Dedifferentiated amniotic fluid mesenchymal stem cell (primary cell): ENCODE measurements at regions not wholly inside any gene's neighbourhood (a gene's known extent, or its start where the extent isn't known, plus 50 kb on each side); places are given as distances from the start of the nearest gene placed in this dataset.

Source experiments
- DNase-seq: peaks from one replicate; pipeline ENCODE4 v3.0.0-alpha.2; 2016; ENCODE audit errors: extremely low spot score

DNA sequence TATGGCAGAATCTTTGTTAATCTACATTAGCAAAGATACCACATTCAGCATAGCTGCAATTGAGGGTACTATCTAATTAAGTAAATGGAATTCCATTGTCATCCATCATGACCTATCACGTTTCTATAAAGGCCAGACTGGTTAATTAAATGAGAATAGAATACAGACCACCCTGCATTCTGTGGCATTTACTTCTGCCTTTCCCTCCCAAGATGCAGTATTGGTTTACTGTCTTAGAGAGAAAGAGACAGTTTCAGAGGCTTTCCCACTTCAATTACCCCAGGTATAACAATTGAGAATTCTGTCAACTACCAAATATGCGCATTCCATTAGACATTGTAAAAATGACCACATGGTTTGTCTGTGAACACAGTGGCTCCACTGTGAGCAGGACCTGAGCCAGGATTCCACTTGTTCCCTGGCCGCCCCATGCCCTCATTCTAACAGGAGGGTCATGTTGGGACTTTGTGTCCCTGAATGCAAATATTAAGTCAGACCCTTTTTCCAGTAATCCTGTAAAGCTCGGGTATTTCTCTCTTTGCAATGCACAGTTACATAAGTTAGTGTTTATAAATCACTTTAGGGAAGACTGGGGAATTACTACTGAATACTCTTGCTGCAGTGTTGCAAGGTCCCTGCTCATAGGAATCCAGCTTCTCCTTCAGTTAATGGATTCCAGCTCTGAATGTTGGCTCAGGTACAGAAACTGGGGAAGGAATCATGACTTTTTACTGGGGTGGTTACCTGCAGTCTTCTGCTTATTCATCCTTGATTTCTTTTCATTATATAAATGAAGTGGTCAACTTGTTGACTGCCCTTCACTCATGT is 261.0 kb downstream of the PDGFC start:
- DNase-seq = no peak

- DNase-seq = no peak
These were observed 266.3 kb downstream of the PDGFC start for GRCh38 chr4:156705311-156705710.

DNA sequence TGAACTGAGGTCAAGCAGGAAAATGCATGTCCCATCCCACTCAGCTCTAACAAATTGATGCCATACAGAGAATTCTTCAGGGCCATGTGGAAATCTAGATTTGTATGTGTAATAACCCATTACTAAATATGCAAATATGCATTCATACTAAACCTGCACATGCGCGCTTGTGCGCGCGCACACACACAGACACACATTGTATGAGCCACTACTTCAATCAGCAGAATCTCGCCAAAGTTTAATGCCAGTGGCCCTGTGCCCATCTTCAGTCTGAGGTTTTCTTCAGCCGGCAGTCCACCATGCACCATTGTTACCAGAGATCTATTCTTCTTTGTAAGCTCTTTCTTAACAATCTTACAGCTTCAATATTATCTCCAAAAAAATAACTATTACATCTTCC is 276.4 kb downstream of the PDGFC start:
- DNase-seq = no peak

DNA sequence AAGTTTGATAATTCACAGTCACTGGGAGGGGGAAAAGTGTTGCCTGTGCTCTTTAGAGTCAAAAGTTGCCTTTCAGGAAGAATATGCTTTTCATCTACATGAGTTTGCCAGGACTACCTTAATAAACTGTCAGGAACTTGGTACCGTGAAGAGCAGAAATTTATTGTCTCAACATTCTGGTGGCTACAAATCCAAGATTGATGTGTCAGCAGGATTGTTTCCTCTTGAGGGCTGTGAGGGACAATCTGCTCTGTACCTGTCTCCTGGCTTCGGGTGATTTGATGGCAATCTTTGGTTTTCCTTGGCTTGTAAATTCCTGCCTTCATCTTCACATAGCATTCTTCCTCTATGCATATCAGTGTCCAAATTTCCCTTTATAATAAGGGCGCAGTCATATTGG is 277.2 kb downstream of the PDGFC start:
- DNase-seq = no peak

DNA sequence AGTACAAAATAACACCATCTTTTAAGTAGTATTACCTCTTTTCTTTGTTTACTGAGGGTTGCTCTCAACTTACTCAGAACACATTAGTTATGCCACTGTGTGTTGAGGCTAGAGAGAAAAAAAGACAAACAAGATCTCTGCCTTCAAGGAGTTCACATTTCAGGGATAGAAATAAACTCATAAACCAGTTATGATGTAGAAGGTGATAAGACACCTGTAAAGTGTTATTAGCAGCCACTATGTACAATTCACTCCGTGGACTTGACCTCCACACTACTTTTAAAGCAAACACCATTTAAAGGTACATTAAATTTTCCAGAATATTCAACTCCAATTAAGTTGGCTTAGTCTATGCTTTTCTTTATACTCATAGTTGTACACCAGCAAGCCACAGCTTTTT is 278.0 kb downstream of the PDGFC start:
- DNase-seq = no peak

DNA sequence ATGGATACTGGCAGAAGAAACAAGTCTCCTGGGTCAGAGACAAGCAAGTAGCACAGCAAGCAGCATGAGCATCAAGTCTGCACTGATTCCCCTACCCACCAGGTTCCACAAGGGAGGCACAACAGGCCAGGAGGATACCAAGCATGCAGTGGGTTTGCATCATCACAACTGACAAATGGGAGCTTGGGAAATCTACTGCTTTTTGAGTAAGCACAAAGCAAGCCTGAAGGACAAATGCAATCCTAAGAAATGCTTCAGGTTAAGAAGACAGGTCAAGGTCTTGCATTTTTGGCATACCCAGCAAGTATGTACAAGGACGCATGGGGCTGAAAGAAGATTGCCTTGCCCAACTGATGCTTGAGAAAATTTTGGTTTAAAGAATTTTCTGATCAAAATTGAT is 279.6 kb downstream of the PDGFC start:
- no peak for DNase-seq

- no peak for DNase-seq
These were observed 281.0 kb downstream of the PDGFC start for GRCh38 chr4:156690572-156690971.

DNA sequence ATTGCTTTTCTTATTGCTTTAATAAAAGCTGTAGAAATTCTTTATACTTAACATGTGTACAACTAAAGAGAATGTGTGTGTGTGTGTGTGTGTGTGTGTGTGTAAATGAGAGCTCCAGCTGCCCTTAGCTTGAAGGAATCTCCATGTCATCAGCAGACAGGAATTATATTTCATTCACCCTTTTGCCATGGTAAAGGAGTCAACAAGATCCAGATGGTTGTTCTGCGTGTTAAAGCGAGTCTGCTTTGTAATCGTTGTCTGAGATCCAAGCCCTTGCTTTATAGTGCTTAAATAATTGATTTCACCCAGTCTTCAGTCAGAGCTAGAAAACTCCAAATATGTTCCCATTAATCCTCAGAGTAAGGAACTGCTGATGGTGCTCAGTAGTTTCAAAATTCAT is 285.5 kb downstream of the PDGFC start:
- DNase-seq = peak; percentile 96

GRCh38 chr4:156685308-156685707 is 286.3 kb downstream of the PDGFC start:
- DNase-seq = no peak

DNA sequence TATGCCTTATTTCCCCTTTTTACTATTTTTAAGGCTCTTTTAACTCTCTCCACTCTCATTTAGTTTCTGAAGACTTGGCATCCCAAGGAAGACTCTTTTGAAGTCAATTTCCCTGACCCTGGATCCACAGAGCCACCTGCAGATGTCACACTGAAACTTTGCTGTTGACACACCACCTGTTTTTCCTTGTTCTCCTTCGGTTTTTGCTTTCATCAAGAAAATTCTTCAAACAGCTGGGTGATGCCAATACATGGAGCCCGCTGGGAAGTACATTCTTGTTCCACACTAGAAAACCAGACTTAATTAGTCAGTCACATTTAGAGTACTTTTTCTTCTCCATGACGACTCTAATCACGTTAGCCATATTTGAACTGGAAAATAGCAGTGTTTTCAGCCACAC is 293.9 kb downstream of the PDGFC start:
- no peak for DNase-seq

- DNase-seq = no peak
These were observed 294.5 kb downstream of the PDGFC start for GRCh38 chr4:156677131-156677531.

DNA sequence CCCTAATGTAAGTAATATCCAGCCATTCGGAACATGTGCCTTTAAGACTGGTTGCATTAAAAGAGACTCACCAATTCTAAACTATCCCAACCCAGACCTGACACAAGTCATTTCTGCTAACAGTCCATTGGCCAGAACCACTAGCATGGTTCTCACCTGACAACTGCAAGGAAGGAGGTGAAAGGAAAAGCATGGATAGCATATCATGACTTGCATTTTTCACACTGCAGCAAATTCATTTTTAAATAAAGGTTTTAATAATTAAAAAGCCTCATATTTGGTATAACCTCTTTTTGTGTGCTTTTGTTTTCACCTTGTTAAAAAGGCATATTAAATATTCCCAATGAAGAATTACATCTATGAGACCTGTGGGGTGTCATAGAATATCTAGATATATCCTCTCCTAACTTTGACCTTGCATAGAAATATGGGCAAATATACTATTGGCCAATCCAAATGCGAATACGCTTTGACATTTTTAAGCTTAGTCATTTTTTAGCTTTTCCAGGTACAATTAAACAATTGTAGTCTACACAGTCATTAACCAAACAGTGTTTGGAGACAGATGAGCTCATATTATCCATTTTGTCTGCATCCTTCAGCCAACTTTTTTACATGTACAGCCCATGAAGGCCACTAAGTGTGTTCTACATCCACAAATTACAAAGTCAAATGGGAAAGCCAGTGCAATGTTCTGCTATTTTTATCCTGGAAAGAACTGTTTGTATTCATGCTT is 295.3 kb downstream of the PDGFC start:
- no peak for DNase-seq

DNA sequence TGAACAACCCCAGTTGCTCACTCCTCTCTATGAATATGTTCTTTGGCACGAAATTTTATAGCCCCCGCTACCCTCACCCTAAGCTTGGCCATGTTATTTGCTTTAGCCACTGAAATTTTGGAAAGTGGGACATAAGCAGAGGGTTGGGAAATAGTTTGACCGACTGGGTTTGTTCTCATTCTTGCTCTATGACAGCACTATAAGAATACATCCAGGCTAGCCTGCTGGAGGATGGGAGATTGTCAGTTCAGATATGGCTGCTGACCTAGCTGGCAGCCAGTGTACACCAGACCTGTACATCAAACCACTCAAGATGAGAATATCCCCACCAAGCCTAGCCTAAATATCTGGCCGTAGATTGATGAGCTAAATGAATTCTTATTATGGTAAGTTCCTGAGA is 298.1 kb downstream of the PDGFC start:
- no peak for DNase-seq

DNA sequence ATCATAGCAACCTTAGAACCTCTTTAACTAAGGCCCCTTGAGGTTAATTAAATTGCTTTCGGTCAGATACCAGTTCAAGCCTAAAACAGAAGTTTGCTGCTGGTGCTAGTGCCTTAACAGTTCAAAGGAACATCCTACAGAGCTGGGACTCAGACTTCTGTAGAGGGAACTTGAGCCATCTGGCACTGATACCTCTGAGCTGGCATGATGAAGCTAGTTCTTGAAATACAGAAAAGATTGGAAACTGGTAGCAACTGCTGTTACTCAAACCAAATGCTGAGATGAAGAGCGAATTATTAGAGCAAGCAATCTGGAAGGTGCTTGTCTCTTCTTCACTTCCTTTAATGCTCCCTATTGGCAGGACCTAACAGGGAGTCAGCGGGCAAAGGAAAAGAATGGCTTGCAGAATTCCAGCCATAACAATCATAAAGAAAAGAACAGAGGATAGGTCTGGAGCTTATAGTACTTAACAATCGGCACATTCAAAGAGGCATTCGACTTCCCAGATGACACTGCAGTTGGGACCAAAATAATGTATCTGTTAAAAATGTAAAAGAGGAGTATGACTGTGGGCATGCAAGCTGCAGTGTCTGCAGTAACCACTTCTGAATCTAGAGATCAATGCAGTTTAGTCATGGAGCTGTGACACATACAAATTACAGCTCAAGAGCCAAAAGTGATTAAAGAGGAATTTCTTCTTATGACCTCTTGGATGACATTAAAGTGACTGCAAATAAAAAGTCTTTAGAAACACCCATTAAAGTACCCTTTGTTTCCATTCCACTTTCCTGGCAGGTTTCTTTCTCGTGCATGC is 298.9 kb downstream of the PDGFC start:
- no peak for DNase-seq

DNA sequence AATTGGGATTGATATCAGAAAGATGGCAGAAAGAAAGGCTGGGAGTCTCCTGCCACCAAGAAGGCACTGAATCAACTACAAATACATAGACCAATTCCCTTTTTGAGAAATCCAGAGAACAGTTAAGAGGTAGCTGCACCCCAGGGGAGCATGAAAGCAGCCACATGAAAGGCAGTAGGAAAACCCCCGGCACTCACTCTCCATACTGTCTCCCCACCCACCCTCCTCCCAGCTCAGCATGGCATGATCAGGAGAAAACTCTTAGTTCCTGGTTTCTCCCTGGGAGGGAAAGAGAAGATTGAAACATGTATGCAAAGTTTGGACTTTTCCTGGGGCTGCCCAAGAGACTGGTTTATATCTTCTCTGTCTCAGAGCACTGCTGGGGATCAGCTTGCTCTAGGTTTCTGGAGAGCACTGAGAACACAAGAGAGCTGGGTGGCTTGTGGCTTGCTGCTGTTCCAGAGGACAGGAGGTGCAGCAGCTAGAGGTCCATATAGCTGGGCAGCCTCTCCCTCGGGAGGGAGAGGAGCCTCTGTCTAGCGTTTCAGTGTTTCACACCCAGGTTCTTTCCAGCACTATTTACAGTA is 305.7 kb downstream of the PDGFC start:
- no peak for DNase-seq

DNA sequence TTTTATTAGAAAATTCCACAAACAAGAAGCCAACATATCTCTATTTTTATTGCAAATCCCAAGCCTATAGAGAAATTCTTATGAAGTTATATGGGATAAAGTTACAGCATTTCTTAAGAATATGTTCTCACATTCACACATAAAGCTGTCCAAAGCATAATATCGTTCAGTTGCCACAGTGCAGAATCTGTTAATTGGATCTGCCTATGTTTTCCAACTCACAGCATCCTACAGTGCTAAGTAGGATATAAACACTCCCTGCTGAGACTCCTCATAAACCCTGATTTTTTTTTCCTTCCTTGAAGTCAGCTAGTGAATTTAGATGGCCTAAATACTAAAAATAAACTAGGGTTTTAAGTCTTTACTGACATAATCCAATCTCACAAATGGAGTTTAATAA is 307.9 kb downstream of the PDGFC start:
- no peak for DNase-seq

DNA sequence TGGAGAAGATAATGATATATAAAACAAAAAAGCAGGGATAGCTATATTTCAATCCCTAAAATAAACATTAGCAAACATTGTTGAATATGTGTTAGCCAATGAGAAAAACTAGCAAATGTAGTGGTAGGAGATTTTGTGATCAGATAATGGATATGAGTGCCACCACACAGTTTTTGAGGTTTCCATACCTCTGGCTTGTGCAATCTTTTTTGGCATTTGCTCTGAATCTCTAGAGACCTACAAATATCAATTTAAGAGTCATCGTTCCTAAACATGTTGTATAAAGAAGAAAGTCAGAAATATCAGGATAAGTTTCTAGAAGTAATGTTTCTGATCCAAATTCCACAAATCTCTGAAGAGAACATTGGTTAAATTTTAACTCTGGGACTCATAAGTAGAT is 308.7 kb downstream of the PDGFC start:
- DNase-seq = no peak

DNA sequence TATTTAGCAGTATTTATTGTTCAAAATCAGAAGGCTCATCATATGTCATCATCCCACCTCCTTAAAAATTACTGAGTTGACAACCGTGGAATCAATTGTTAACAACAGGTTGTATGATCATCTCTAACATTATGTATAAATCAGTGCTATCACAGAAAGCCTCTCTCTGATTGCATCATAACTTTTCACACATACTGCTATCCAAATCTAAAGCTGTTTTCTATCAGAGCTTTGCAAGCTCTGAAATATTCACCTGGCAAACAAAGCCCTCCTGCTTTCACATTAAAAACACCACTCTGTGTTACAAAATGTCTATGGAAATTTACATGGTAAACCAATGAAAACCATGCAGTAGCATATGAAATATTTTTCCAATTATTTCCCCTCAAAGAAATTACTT is 310.0 kb downstream of the PDGFC start:
- DNase-seq = no peak

DNA sequence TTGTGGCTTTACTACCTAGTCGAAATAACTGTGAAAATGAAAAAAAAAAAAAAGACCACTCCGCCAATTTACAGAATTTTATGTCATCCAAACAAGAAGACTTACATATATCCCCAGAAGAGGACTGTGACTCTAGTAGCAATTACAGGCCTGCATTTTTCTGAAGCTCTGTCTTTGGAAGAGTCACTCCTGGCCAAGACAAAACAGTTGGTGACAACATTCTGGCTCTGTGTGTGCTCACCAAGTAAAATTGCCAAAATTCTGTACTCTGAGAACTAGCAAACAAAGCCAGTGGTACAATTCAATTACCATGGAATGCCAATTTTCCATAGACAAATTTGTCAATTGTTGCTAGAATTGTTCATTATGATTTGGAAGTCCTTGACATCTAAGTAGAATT is 311.1 kb downstream of the PDGFC start:
- no peak for DNase-seq

GRCh38 chr4:156659983-156660382 is 311.6 kb downstream of the PDGFC start:
- DNase-seq = no peak

- DNase-seq = no peak
These were observed 312.0 kb downstream of the PDGFC start for GRCh38 chr4:156659570-156659969.

DNA sequence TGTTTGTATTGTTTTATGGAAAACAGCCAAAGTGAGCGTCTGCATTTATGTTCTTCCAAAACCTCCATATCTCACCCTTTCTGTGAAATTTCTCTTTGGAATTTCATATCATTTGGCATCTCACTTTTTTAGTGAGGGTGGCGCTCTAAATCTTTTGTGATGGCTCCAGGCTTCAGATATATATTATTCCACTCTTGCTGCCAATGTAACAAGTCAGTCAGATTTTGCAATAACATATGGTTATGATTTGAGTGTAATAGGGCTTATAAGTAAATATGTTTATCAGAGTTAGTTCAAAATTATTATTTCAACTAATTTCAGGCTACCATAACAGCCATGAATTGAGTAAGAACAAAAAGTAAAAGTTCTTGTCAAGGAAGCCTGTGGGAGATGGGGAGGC is 314.7 kb downstream of the PDGFC start:
- no peak for DNase-seq
